GM19238 (cell line): ENCODE measurements at regions not wholly inside any gene's neighbourhood (a gene's known extent, or its start where the extent isn't known, plus 50 kb on each side); places are given as distances from the start of the nearest gene placed in this dataset.

Experiments
- DNase-seq: peaks from one replicate; pipeline ENCODE4 v3.0.0; 2011; ENCODE audit warnings: low spot score; ENCODE audit not compliant: insufficient read length

- no peak for DNase-seq
These were observed 120.9 kb upstream of the P2RY1 start for GRCh38 chr3:152713989-152714388.

- no peak for DNase-seq
These were observed 120.4 kb upstream of the P2RY1 start for GRCh38 chr3:152714507-152714906.

GRCh38 chr3:152717252-152717651 is 117.7 kb upstream of the P2RY1 start:
- no peak for DNase-seq

GRCh38 chr3:152718810-152719209 is 116.1 kb upstream of the P2RY1 start:
- no peak for DNase-seq

- no peak for DNase-seq
These were observed 115.7 kb upstream of the P2RY1 start for GRCh38 chr3:152719264-152719663.

GRCh38 chr3:152720951-152721718 is 113.8 kb upstream of the P2RY1 start:
- no peak for DNase-seq

- DNase-seq = no peak
These were observed 110.7 kb upstream of the P2RY1 start for GRCh38 chr3:152724270-152724669.

GRCh38 chr3:152728231-152728980 is 106.5 kb upstream of the P2RY1 start:
- no peak for DNase-seq

- DNase-seq = no peak
These were observed 105.0 kb upstream of the P2RY1 start for GRCh38 chr3:152729906-152730305.

- no peak for DNase-seq
These were observed 103.4 kb upstream of the P2RY1 start for GRCh38 chr3:152731511-152731910.

- no peak for DNase-seq
These were observed 101.3 kb upstream of the P2RY1 start for GRCh38 chr3:152733584-152734119.

- peak; percentile 30 for DNase-seq
These were observed 97.7 kb upstream of the P2RY1 start for GRCh38 chr3:152737021-152737908.

- no peak for DNase-seq
These were observed 96.3 kb upstream of the P2RY1 start for GRCh38 chr3:152738656-152739055.

GRCh38 chr3:152742368-152743347 is 92.3 kb upstream of the P2RY1 start:
- DNase-seq = no peak

- no peak for DNase-seq
These were observed 89.3 kb upstream of the P2RY1 start for GRCh38 chr3:152745646-152746045.

GRCh38 chr3:152754303-152754702 is 80.6 kb upstream of the P2RY1 start:
- no peak for DNase-seq

- DNase-seq = no peak
These were observed 78.1 kb upstream of the P2RY1 start for GRCh38 chr3:152756807-152757206.

GRCh38 chr3:152760024-152760563 is 74.8 kb upstream of the P2RY1 start:
- DNase-seq = no peak

- no peak for DNase-seq
These were observed 74.3 kb upstream of the P2RY1 start for GRCh38 chr3:152760591-152760990.

GRCh38 chr3:152768478-152768877 is 66.5 kb upstream of the P2RY1 start:
- no peak for DNase-seq
